Dendritic cell treated with granulocyte-macrophage colony-stimulating factor and Interleukin-4, amounts not matched to agents 40 ng/mL and 50 ng/mL, for 4 days (primary cell): ENCODE measurements at regions not wholly inside any gene's neighbourhood (a gene's known extent, or its start where the extent isn't known, plus 50 kb on each side); places are given as distances from the start of the nearest gene placed in this dataset.

Experiments
- H3K27ac Mint-ChIP-seq: one replicate; pipeline ENCODE4 v1.8.0; 2022; ENCODE audit warnings: mild to moderate bottlenecking, mixed read lengths
- H3K27me3 Mint-ChIP-seq: one replicate; pipeline ENCODE4 v1.8.0; 2022; ENCODE audit warnings: mild to moderate bottlenecking, mixed read lengths
- H3K36me3 Mint-ChIP-seq: one replicate; pipeline ENCODE4 v1.8.0; 2022; ENCODE audit warnings: low read depth, mixed read lengths
- H3K4me1 Mint-ChIP-seq: one replicate; pipeline ENCODE4 v1.8.0; 2022; ENCODE audit warnings: low read depth, mixed read lengths
- H3K4me3 Mint-ChIP-seq: one replicate; pipeline ENCODE4 v1.8.0; 2022; ENCODE audit warnings: mild to moderate bottlenecking, moderate library complexity, mixed read lengths
- H3K9me3 Mint-ChIP-seq: one replicate; pipeline ENCODE4 v1.8.0; 2022; ENCODE audit warnings: mixed read lengths
- intact Hi-C: fragments of 100-400 bp; cut with micrococcal nuclease; formaldehyde crosslinking; loops from one replicate; pipeline ENCODE4 v1.15.0; 2022

DNA sequence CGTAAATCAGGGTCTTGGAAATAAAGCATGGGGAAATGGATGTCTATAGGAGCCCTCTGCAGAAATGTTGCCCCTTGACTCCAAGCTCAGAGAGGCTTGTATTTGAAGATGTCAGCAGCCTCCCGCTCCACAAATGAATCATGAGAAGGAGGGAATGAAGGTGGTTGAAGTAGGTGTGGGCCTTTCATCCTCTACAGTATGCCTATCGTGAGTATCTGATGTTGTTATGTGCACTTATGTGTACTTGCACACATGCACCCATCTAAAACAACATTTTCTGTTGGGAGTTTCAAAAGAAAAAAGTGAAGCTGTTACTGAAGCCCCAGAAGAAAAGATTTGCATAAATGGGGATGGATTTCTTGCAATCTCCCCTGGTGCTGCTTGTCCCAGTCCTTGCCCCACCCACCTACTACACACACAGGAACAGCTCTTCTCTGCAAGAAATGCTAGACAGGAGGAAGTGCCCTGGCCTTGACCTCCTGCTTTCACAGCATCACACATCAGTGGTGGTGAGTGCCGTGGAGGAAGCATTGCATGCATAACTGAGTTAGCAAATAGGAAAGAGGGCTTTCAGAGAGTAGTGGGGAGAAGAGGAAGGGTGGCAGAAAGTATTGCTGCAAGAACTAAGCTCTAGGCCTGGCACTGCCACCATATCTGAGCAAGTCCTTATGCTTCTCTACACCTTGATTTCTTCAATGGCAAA lies 156.1 kb downstream of the SNX18 start:
- no peaks in the 10 kb centered on the region for H3K36me3 Mint-ChIP-seq
- intact Hi-C loops, result no loop called here
- peak overlapping the region; percentile 63 for H3K27ac Mint-ChIP-seq
- H3K4me1 Mint-ChIP-seq, result peaks cover 69% of the 10 kb centered on the region
- no peak overlapping the region for H3K4me3 Mint-ChIP-seq
- no peaks in the 10 kb centered on the region for H3K9me3 Mint-ChIP-seq
- no peaks in the 10 kb centered on the region for H3K27me3 Mint-ChIP-seq

DNA sequence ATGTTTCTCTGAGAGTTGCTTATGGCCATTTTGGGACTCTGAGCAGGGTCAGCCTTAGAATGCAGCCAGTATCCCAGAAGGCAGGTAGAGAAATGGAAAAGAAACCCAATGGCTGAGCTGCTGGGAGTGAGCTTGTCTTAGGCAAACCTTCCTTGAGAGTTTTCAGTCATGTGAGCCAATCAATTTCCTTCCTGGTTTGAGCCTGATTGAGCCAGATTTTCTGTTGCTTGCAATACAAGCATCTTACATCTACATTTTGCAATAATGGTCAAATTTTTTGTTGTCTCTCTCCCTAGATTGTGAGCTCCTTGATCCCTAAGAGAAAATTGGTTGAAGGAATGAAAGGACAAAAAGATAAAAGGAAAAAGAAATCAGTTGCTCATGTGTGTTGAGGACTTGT lies 155.3 kb downstream of the SNX18 start:
- Mint-ChIP-seq H3K27ac (no peak overlapping the region), H3K4me1 (peaks cover 73% of the 10 kb centered on the region), H3K9me3 (no peaks in the 10 kb centered on the region), H3K36me3 (no peaks in the 10 kb centered on the region), H3K27me3 (no peaks in the 10 kb centered on the region), H3K4me3 (no peak overlapping the region)
- intact Hi-C loops, result no loop called here

- Mint-ChIP-seq H3K4me3 (no peak overlapping the region), H3K4me1 (peaks cover 73% of the 10 kb centered on the region), H3K27me3 (no peaks in the 10 kb centered on the region), H3K36me3 (no peaks in the 10 kb centered on the region), H3K9me3 (no peaks in the 10 kb centered on the region), H3K27ac (no peak overlapping the region)
- intact Hi-C loops, result no loop called here
Measured at GRCh38 chr5:54671681-54672080, 154.1 kb downstream of the SNX18 start.

DNA sequence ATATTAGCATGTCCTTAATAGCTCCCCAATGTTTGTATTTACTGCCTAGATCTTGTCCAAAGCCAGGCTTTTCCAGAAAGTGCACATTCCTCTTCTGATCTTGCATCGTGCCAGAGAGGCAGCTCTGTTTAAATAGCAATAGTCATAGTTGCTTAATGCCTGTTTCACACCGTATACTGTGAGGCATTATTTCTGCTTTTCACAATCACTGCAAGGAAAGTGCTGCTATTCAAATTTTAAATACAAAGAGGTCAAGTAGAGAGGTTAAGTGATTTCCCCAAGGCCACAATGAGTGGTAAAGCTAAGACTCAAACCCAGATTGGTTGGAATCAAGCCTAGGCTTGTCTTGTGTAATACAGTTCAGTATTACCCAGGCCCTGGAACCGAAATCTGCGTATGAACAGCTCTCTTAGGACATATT lies 153.6 kb downstream of the SNX18 start:
- no peak overlapping the region for H3K4me3 Mint-ChIP-seq
- intact Hi-C loops, result no loop called here
- peak overlapping the region; percentile 67 for H3K27ac Mint-ChIP-seq

DNA sequence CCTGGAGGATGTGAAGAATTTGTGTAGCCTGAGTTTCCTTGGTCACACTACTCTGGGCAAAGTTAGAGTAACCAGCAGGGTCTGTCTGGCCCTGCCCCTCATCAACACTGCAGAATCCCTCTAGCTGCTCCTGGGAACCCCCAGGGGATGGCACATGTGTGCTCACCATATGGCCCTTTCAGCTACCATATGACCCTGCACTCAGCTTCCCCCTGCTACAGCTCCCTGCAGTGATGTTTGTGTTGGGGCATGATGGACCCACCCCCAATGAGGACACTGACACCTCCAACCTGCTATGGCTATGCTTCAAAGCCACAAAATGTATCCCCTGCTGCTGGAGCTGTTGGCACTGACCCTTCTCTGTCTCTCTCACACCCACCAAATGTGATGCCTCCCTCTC lies 152.7 kb downstream of the SNX18 start:
- Mint-ChIP-seq H3K4me1 (peaks cover 67% of the 10 kb centered on the region), H3K9me3 (no peaks in the 10 kb centered on the region), H3K27me3 (no peaks in the 10 kb centered on the region), H3K27ac (peak overlapping the region; percentile 67), H3K36me3 (no peaks in the 10 kb centered on the region), H3K4me3 (no peak overlapping the region)
- intact Hi-C loops, result no loop called here

More for the DNA sequence above, 153.6 kb downstream of the SNX18 start:
- no peaks in the 10 kb centered on the region for H3K27me3 Mint-ChIP-seq
- peaks cover 72% of the 10 kb centered on the region for H3K4me1 Mint-ChIP-seq
- no peaks in the 10 kb centered on the region for H3K36me3 Mint-ChIP-seq
- H3K9me3 Mint-ChIP-seq, result no peaks in the 10 kb centered on the region

DNA sequence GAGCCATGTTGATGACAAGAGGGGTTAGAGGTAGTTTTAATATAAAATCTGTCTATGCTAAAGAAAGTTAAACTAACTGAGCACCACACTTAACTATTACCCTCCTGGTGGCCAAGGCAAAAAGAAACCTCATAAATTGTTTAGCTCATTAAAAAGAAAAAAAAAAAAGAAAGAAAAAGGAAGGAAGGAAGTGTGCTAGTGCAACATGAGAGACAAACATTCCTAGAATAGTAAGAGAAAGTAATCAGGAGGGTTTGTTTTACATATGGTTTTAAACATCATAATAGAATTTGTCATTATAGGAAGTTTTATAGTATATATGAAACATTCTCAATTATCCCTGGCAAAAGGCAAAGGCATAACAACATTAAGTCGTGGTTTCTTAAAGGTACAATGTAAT lies 152.3 kb downstream of the SNX18 start:
- Mint-ChIP-seq H3K27me3 (no peaks in the 10 kb centered on the region), H3K4me3 (no peak overlapping the region), H3K9me3 (no peaks in the 10 kb centered on the region), H3K36me3 (no peaks in the 10 kb centered on the region), H3K27ac (no peak overlapping the region), H3K4me1 (peaks cover 64% of the 10 kb centered on the region)
- intact Hi-C loops, result no loop called here

- H3K27ac Mint-ChIP-seq, result no peak overlapping the region
- no peak overlapping the region for H3K4me3 Mint-ChIP-seq
- intact Hi-C loops, result no loop called here
- peaks cover 58% of the 10 kb centered on the region for H3K4me1 Mint-ChIP-seq
- no peaks in the 10 kb centered on the region for H3K36me3 Mint-ChIP-seq
- H3K27me3 Mint-ChIP-seq, result no peaks in the 10 kb centered on the region
- no peaks in the 10 kb centered on the region for H3K9me3 Mint-ChIP-seq
Measured at GRCh38 chr5:54669285-54669684, 151.7 kb downstream of the SNX18 start.

DNA sequence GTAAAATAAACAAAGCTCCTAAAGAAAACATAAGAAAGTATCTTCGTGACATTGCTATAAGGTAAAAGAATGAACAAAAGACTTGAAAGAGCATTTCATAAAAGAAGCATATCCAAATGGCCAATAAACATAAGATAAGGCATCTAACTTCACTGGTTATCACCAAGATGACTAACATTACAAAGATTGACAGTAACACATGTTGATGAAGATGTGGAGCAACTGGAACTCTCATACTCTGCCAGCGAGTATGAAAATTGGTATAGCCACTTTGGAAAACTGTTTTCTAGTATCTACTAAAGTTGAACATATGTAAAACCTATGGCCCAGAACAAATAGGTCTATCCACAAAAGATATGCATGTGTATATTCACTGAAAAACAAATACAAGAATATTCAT lies 150.5 kb downstream of the SNX18 start:
- H3K9me3 Mint-ChIP-seq, result no peaks in the 10 kb centered on the region
- no peak overlapping the region for H3K27ac Mint-ChIP-seq
- H3K4me1 Mint-ChIP-seq, result peaks cover 53% of the 10 kb centered on the region
- no peak overlapping the region for H3K4me3 Mint-ChIP-seq
- H3K36me3 Mint-ChIP-seq, result no peaks in the 10 kb centered on the region
- no peaks in the 10 kb centered on the region for H3K27me3 Mint-ChIP-seq
- intact Hi-C loops, result no loop called here

GRCh38 chr5:54667136-54667535 lies 149.6 kb downstream of the SNX18 start:
- intact Hi-C loops, result no loop called here
- no peaks in the 10 kb centered on the region for H3K9me3 Mint-ChIP-seq
- no peaks in the 10 kb centered on the region for H3K27me3 Mint-ChIP-seq
- H3K36me3 Mint-ChIP-seq, result no peaks in the 10 kb centered on the region
- peaks cover 44% of the 10 kb centered on the region for H3K4me1 Mint-ChIP-seq
- H3K27ac Mint-ChIP-seq, result no peak overlapping the region
- H3K4me3 Mint-ChIP-seq, result no peak overlapping the region

- H3K4me1 Mint-ChIP-seq, result peaks cover 13% of the 10 kb centered on the region
- H3K4me3 Mint-ChIP-seq, result no peak overlapping the region
- intact Hi-C loops, result no loop called here
- H3K9me3 Mint-ChIP-seq, result no peaks in the 10 kb centered on the region
- no peaks in the 10 kb centered on the region for H3K36me3 Mint-ChIP-seq
- no peaks in the 10 kb centered on the region for H3K27me3 Mint-ChIP-seq
- H3K27ac Mint-ChIP-seq, result peak overlapping the region; percentile 39
Measured at GRCh38 chr5:54663866-54664265, 146.3 kb downstream of the SNX18 start.

GRCh38 chr5:54661111-54661510 lies 143.6 kb downstream of the SNX18 start:
- intact Hi-C loops, result no loop called here
- Mint-ChIP-seq H3K27me3 (no peaks in the 10 kb centered on the region), H3K4me1 (peaks cover 9% of the 10 kb centered on the region)

DNA sequence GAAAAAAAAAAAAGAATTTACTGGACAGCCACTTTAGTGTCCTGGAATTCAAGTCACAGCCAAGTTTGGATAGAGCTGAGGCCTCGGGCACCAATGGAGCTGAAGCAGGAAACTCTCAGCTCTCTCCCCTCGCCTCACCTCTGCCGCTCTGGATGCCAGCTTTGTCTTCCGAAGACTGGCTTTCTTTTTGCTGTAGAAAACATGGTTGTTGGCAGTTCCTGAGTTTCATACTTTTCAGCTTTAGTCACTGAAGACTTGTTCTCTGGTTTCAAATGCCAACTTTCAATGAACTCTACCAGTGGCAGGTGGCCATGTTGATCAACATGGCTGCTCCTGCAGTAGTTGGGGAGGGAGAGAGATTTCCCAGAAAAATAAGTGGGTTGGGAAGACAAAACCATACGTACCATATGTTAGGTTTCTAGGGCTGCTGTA lies 142.2 kb downstream of the SNX18 start:
- Mint-ChIP-seq H3K4me3 (no peak overlapping the region), H3K27me3 (no peaks in the 10 kb centered on the region), H3K36me3 (no peaks in the 10 kb centered on the region), H3K27ac (no peak overlapping the region), H3K9me3 (no peaks in the 10 kb centered on the region), H3K4me1 (peaks cover 23% of the 10 kb centered on the region)
- intact Hi-C loops, result no loop called here

More at GRCh38 chr5:54661111-54661510, 143.6 kb downstream of the SNX18 start:
- Mint-ChIP-seq H3K27ac (no peak overlapping the region), H3K36me3 (no peaks in the 10 kb centered on the region), H3K4me3 (no peak overlapping the region), H3K9me3 (no peaks in the 10 kb centered on the region)

- intact Hi-C loops, result no loop called here
- Mint-ChIP-seq H3K27ac (no peak overlapping the region), H3K4me3 (no peak overlapping the region), H3K9me3 (no peaks in the 10 kb centered on the region), H3K4me1 (peaks cover 30% of the 10 kb centered on the region), H3K36me3 (no peaks in the 10 kb centered on the region), H3K27me3 (no peaks in the 10 kb centered on the region)
Measured at GRCh38 chr5:54658010-54658409, 140.5 kb downstream of the SNX18 start.

- Mint-ChIP-seq H3K9me3 (no peaks in the 10 kb centered on the region), H3K27me3 (no peaks in the 10 kb centered on the region), H3K27ac (no peak overlapping the region), H3K36me3 (no peaks in the 10 kb centered on the region), H3K4me1 (peaks cover 35% of the 10 kb centered on the region), H3K4me3 (no peak overlapping the region)
- intact Hi-C loops, result no loop called here
Measured at GRCh38 chr5:54656261-54656728, 138.7 kb downstream of the SNX18 start.

- intact Hi-C loops, result no loop called here
- Mint-ChIP-seq H3K4me3 (no peak overlapping the region), H3K27me3 (no peaks in the 10 kb centered on the region), H3K27ac (no peak overlapping the region), H3K36me3 (no peaks in the 10 kb centered on the region), H3K9me3 (no peaks in the 10 kb centered on the region), H3K4me1 (peaks cover 35% of the 10 kb centered on the region)
Measured at GRCh38 chr5:54655761-54656160, 138.2 kb downstream of the SNX18 start.
